IMR-90 (cell line): ENCODE measurements at regions not wholly inside any gene's neighbourhood (a gene's known extent, or its start where the extent isn't known, plus 50 kb on each side); places are given as distances from the start of the nearest gene placed in this dataset.

ENCODE experiments used
- ATAC-seq: fragments of 200-7000 bp; cut with Tn5 transposase; 2 replicates; pipeline ENCODE4 v1.9.1; 2020; ENCODE audit warnings: low read depth, mild to moderate bottlenecking, moderate library complexity
- BruUV-seq: library from RNA; stranded (reverse); fragments of 400-500 nt; replicated peaks from 2 replicates; lab custom pipeline; 2021; lab: Mats Ljungman, UMichigan
- CTCF ChIA-PET: fragments of 300-600 bp; formaldehyde crosslinking; extraction: SDS; loops from one replicate; lab custom pipeline; 2021; ENCODE audit warnings: antibody characterized with exemption; lab: Yijun Ruan, JAX
- POLR2A ChIA-PET: fragments of 300-600 bp; sonication (Branson Sonifier 250); formaldehyde crosslinking; loops from one replicate; lab custom pipeline; 2022; ENCODE audit warnings: antibody characterized with exemption; ENCODE audit not compliant: unreplicated experiment; lab: Charles Lee
- DNase-seq: peaks from one replicate; pipeline ENCODE4 v3.0.0; 2013
- H2AFZ ChIP-seq: replicated peaks from 2 replicates; pipeline ENCODE3; 2013; ENCODE audit warnings: low read length, mild to moderate bottlenecking; ENCODE audit not compliant: poor library complexity
- H2AK5ac ChIP-seq: 2 replicates; pipeline ENCODE4 v1.6.1; 2013; ENCODE audit warnings: low read depth, low read length, inconsistent platforms
- H2AK9ac ChIP-seq: replicated peaks from 2 replicates; pipeline ENCODE3; 2013; ENCODE audit warnings: mild to moderate bottlenecking, low read depth, low read length, moderate library complexity; ENCODE audit not compliant: poor library complexity
- H2BK120ac ChIP-seq: 2 replicates; pipeline ENCODE4 v1.6.1; 2013; ENCODE audit warnings: low read depth, low read length, inconsistent platforms
- H2BK15ac ChIP-seq: 3 replicates; pipeline ENCODE4 v1.6.1; 2013; ENCODE audit warnings: low read depth, low read length, inconsistent platforms
- H2BK20ac ChIP-seq: 2 replicates; pipeline ENCODE4 v1.6.1; 2013; ENCODE audit warnings: low read depth, mild to moderate bottlenecking, inconsistent platforms, low read length, moderate library complexity
- H2BK5ac ChIP-seq: 2 replicates; pipeline ENCODE4 v1.6.1; 2013; ENCODE audit warnings: mild to moderate bottlenecking, low read depth, low read length, inconsistent platforms; ENCODE audit not compliant: poor library complexity, severe bottlenecking
- H3K14ac ChIP-seq: replicated peaks from 2 replicates; pipeline ENCODE4 v1.6.1; 2013; ENCODE audit warnings: low read depth, low read length, inconsistent platforms
- H3K18ac ChIP-seq: 2 replicates; pipeline ENCODE4 v1.6.1; 2013; ENCODE audit warnings: low read depth, low read length, control low read depth
- H3K23ac ChIP-seq: 2 replicates; pipeline ENCODE4 v1.6.1; 2013; ENCODE audit warnings: low read depth, low read length, inconsistent platforms
- H3K27ac ChIP-seq: 2 replicates; pipeline ENCODE4 v1.5.1; 2013; ENCODE audit warnings: mild to moderate bottlenecking, control low read depth, low read length; ENCODE audit not compliant: insufficient read depth
- H3K27me3 ChIP-seq: 2 replicates; pipeline ENCODE4 v1.6.1; 2013; ENCODE audit warnings: low read length; ENCODE audit not compliant: control insufficient read depth, insufficient read depth
- H3K36me3 ChIP-seq: 2 replicates; pipeline ENCODE4 v1.6.1; 2013; ENCODE audit warnings: low read length, mixed read lengths; ENCODE audit not compliant: control insufficient read depth, insufficient read depth
- H3K4ac ChIP-seq: 2 replicates; pipeline ENCODE4 v1.6.1; 2013; ENCODE audit warnings: low read depth, low read length, inconsistent platforms
- H3K4me1 ChIP-seq: 2 replicates; pipeline ENCODE4 v1.6.1; 2013; ENCODE audit warnings: low read length, mixed read lengths; ENCODE audit not compliant: control insufficient read depth, insufficient read depth
- H3K4me2 ChIP-seq: 2 replicates; pipeline ENCODE4 v1.6.1; 2013; ENCODE audit warnings: low read depth, mild to moderate bottlenecking, control low read depth, low read length, moderate library complexity
- H3K4me3 ChIP-seq: 2 replicates; pipeline ENCODE4 v1.5.1; 2013; ENCODE audit warnings: low read depth, mild to moderate bottlenecking, control low read depth, low read length, moderate library complexity; ENCODE audit not compliant: insufficient read depth
- H3K56ac ChIP-seq: 2 replicates; pipeline ENCODE4 v1.6.1; 2013; ENCODE audit warnings: low read length, inconsistent platforms; ENCODE audit not compliant: insufficient read depth; ENCODE audit errors: extremely low read depth
- H3K79me1 ChIP-seq, 2 experiments: 2 replicates each; pipeline ENCODE4 v1.6.1; 2013; ENCODE audit warnings: low read length in 2 of 2, inconsistent platforms in 1 of 2, low read depth in 1 of 2
- H3K9ac ChIP-seq: 2 replicates; pipeline ENCODE4 v1.6.1; 2013; ENCODE audit warnings: low read depth, low read length, control low read depth
- H3K9me1 ChIP-seq: 2 replicates; pipeline ENCODE4 v1.6.1; 2013; ENCODE audit warnings: low read length, inconsistent platforms; ENCODE audit not compliant: insufficient read depth
- H3K9me3 ChIP-seq: 2 replicates; pipeline ENCODE4 v1.6.1; 2013; ENCODE audit warnings: low read length; ENCODE audit not compliant: control insufficient read depth, insufficient read depth
- H4K20me1 ChIP-seq: 2 replicates; pipeline ENCODE4 v1.6.1; 2013; ENCODE audit warnings: low read length, inconsistent platforms; ENCODE audit not compliant: insufficient read depth
- H4K5ac ChIP-seq: 2 replicates; pipeline ENCODE4 v1.6.1; 2013; ENCODE audit warnings: mild to moderate bottlenecking, low read depth, low read length, control low read depth
- H4K8ac ChIP-seq, 2 experiments: 2 replicates each; pipeline ENCODE4 v1.6.1; 2013; ENCODE audit warnings: low read depth in 2 of 2, low read length in 2 of 2, control low read depth in 1 of 2, inconsistent platforms in 1 of 2
- H4K91ac ChIP-seq: 2 replicates; pipeline ENCODE4 v1.6.1; 2013; ENCODE audit warnings: low read depth, low read length, inconsistent platforms; ENCODE audit not compliant: insufficient read depth
- BHLHE40 ChIP-seq: fragments of 150-350 bp; IDR thresholded peaks from 2 replicates; pipeline ENCODE4 v1.6.1; 2016; ENCODE audit warnings: mild to moderate bottlenecking, low read depth, low read length
- CEBPB ChIP-seq: IDR thresholded peaks from 2 replicates; pipeline ENCODE4 v1.6.1; 2012; ENCODE audit warnings: low read depth, low read length, improper control_type of control experiment
- CHD1 ChIP-seq: IDR thresholded peaks from 2 replicates; pipeline ENCODE4 v1.6.1; 2012; ENCODE audit warnings: low read depth, low read length, improper control_type of control experiment
- CTCF ChIP-seq: conservative IDR thresholded peaks from 2 replicates; pipeline ENCODE4 v1.5.1; 2012; ENCODE audit warnings: mild to moderate bottlenecking, low read depth, low read length, improper control_type of control experiment
- ELK1 ChIP-seq: fragments of 150-350 bp; IDR thresholded peaks from 2 replicates; pipeline ENCODE4 v1.6.1; 2016; ENCODE audit warnings: low read depth, mild to moderate bottlenecking, low read length, moderate library complexity, borderline replicate concordance
- FOS ChIP-seq: fragments of 150-350 bp; IDR thresholded peaks from 2 replicates; pipeline ENCODE4 v1.6.1; 2016; ENCODE audit warnings: low read depth, low read length
- MAFK ChIP-seq: IDR thresholded peaks from 2 replicates; pipeline ENCODE4 v1.6.1; 2012; ENCODE audit warnings: low read depth, low read length, improper control_type of control experiment
- MAZ ChIP-seq: IDR thresholded peaks from 2 replicates; pipeline ENCODE4 v1.6.1; 2012; ENCODE audit warnings: low read depth, mild to moderate bottlenecking, low read length, improper control_type of control experiment, moderate library complexity, borderline replicate concordance
- MXI1 ChIP-seq: IDR thresholded peaks from 2 replicates; pipeline ENCODE4 v1.6.1; 2012; ENCODE audit warnings: low read depth, mild to moderate bottlenecking, low read length, moderate library complexity, borderline replicate concordance
- NFE2L2 ChIP-seq: fragments of 150-350 bp; IDR thresholded peaks from 2 replicates; pipeline ENCODE4 v1.6.1; 2016; ENCODE audit warnings: low read depth, mild to moderate bottlenecking, low read length
- POLR2A ChIP-seq: IDR thresholded peaks from 2 replicates; pipeline ENCODE4 v1.6.1; 2012; ENCODE audit warnings: mild to moderate bottlenecking, low read depth, low read length
- RAD21 ChIP-seq: IDR thresholded peaks from 2 replicates; pipeline ENCODE4 v1.6.1; 2012; ENCODE audit warnings: low read length, improper control_type of control experiment
- RCOR1 ChIP-seq: IDR thresholded peaks from 2 replicates; pipeline ENCODE4 v1.6.1; 2012; ENCODE audit warnings: mild to moderate bottlenecking, low read length, improper control_type of control experiment; ENCODE audit not compliant: insufficient replicate concordance
- RFX5 ChIP-seq: IDR thresholded peaks from 2 replicates; pipeline ENCODE4 v1.8.0; 2012; ENCODE audit warnings: low read depth, mild to moderate bottlenecking, low read length, moderate library complexity
- SMC3 ChIP-seq: fragments of 150-350 bp; IDR thresholded peaks from 2 replicates; pipeline ENCODE4 v1.6.1; 2016; ENCODE audit warnings: low read depth, mild to moderate bottlenecking, antibody characterized with exemption, low read length, moderate library complexity
- USF2 ChIP-seq: fragments of 150-350 bp; IDR thresholded peaks from 2 replicates; pipeline ENCODE4 v1.6.1; 2017; ENCODE audit warnings: mild to moderate bottlenecking, antibody characterized with exemption, low read length, low read depth
- WGBS, 2 experiments: methylation state at CpG; one replicate each; pipeline versions ENCODE4 v1.1.5 to v1.1.7; 2013; ENCODE audit warnings: missing lambda C conversion rate in 2 of 2; ENCODE audit not compliant: insufficient read length in 1 of 2; ENCODE audit errors: extremely low coverage in 2 of 2; 5-methylcytosine and 5-hydroxymethylcytosine counted together
- dilution Hi-C: fragments of 300-500 bp; cut with HindIII; formaldehyde crosslinking; loops from one replicate; pipeline ENCODE4 v1.14.3; 2018; ENCODE audit warnings: low sequenced_read_pairs; ENCODE audit not compliant: unreplicated experiment
- in situ Hi-C: fragments of 300-500 bp; cut with MboI; formaldehyde crosslinking; loops from 3 replicates; pipeline ENCODE4 v1.14.3; 2019; ENCODE audit warnings: low sequenced_read_pairs, inconsistent platforms, mixed read lengths
- intact Hi-C: fragments of 100-400 bp; cut with micrococcal nuclease; formaldehyde crosslinking; loops from 2 replicates; pipeline ENCODE4 v1.10.0; 2022

- ChIA-PET POLR2A (no interaction called here), CTCF (no interaction called here)
- Histone ChIP-seq H2BK5ac (no peak overlapping the region), H4K91ac (no peak overlapping the region), H4K20me1 (no peaks in the 10 kb centered on the region), H3K4ac (no peak overlapping the region), H2AK5ac (no peak overlapping the region), H2AK9ac (no peak overlapping the region), H3K9me3 (no peaks in the 10 kb centered on the region), H3K9ac (no peak overlapping the region), H3K4me2 (no peak overlapping the region), H4K8ac (no peak overlapping the region), H4K5ac (no peak overlapping the region), H3K27me3 (no peaks in the 10 kb centered on the region), H3K79me1 (no peaks in the 10 kb centered on the region), H3K56ac (no peak overlapping the region), H3K18ac (no peak overlapping the region), H3K4me1 (no peaks in the 10 kb centered on the region), H2BK20ac (no peak overlapping the region), H3K9me1 (no peaks in the 10 kb centered on the region), H2BK15ac (no peak overlapping the region), H2BK120ac (no peak overlapping the region), H3K14ac (no peak overlapping the region), H3K4me3 (no peak overlapping the region), H3K36me3 (no peaks in the 10 kb centered on the region), H3K23ac (no peak overlapping the region), H3K27ac (no peak overlapping the region), H2AFZ (no peak overlapping the region)
- ATAC-seq, result no peak
- in situ Hi-C loops (no loop called here), intact Hi-C loops (no loop called here), dilution Hi-C loops (no loop called here)
- BruUV-seq, result no TSS peak
- DNase-seq, result no peak
- 0% methylated on average over 2 of the region's 4 CpGs; no CpG with 5 or more reads in 1 of the 2 experiments for WGBS, 2 experiments
- TF ChIP-seq BHLHE40, result no peak
- no peak for TF ChIP-seq ELK1
- TF ChIP-seq RFX5, result no peak
- TF ChIP-seq CEBPB, result no peak
- no peak for TF ChIP-seq FOS
- no peak for TF ChIP-seq NFE2L2
- no peak for TF ChIP-seq RCOR1
- TF ChIP-seq SMC3, result no peak
- TF ChIP-seq USF2, result no peak
- TF ChIP-seq CHD1, result no peak
- no peak for TF ChIP-seq CTCF
- no peak for TF ChIP-seq MAFK
- no peak for TF ChIP-seq MAZ
- no peak for TF ChIP-seq MXI1
- TF ChIP-seq RAD21, result no peak
- TF ChIP-seq POLR2A, result no peak
These were observed 545.9 kb downstream of the REEP3 start for GRCh38 chr10:64067009-64067606.
